ENCODE measurements at regions not wholly inside any gene's neighbourhood (a gene's known extent, or its start where the extent isn't known, plus 50 kb on each side); places are given as distances from the start of the nearest gene placed in this dataset.
A peak's percentile ranks its signal among the peaks of the same experiment; 100 is the strongest.

- DNase-seq = no peak
These were observed 290.2 kb downstream of the SOX4 start for GRCh38 chr6:21883595-21884328.

GRCh38 chr6:21885111-21885510, 291.6 kb downstream of the SOX4 start:
- DNase-seq = no peak

- peak in 1 of 2 donors; percentile 62 for DNase-seq
These were observed 292.1 kb downstream of the SOX4 start for GRCh38 chr6:21885532-21886114.

GRCh38 chr6:21886542-21887151, 293.1 kb downstream of the SOX4 start:
- no peak for DNase-seq

- DNase-seq = peak in 1 of 2 donors; percentile 57
These were observed 294.0 kb downstream of the SOX4 start for GRCh38 chr6:21887231-21888185.

- DNase-seq = no peak
These were observed 297.5 kb downstream of the SOX4 start for GRCh38 chr6:21891080-21891479.

- no peak for DNase-seq
These were observed 300.2 kb downstream of the SOX4 start for GRCh38 chr6:21893793-21894192.

GRCh38 chr6:21895555-21895954, 302.0 kb downstream of the SOX4 start:
- DNase-seq = no peak

GRCh38 chr6:21898107-21898796, 304.7 kb downstream of the SOX4 start:
- no peak for DNase-seq

GRCh38 chr6:21899708-21900107, 306.2 kb downstream of the SOX4 start:
- no peak for DNase-seq

- DNase-seq = no peak
These were observed 307.2 kb downstream of the SOX4 start for GRCh38 chr6:21900730-21901129.

GRCh38 chr6:21902628-21903169, 309.1 kb downstream of the SOX4 start:
- DNase-seq = no peak

- no peak for DNase-seq
These were observed 312.0 kb downstream of the SOX4 start for GRCh38 chr6:21905531-21905930.

GRCh38 chr6:21906826-21907225, 313.3 kb downstream of the SOX4 start:
- DNase-seq = no peak

- no peak for DNase-seq
These were observed 313.7 kb downstream of the SOX4 start for GRCh38 chr6:21907291-21907690.

GRCh38 chr6:21908161-21908848, 314.8 kb downstream of the SOX4 start:
- DNase-seq = no peak

- DNase-seq = no peak
These were observed 315.8 kb downstream of the SOX4 start for GRCh38 chr6:21909321-21909720.

GRCh38 chr6:21911208-21911607, 317.7 kb downstream of the SOX4 start:
- DNase-seq = no peak

- DNase-seq = no peak
These were observed 318.7 kb downstream of the SOX4 start for GRCh38 chr6:21912151-21912832.
